Esophagus squamous epithelium (tissue), 5 donors: ENCODE measurements at regions not wholly inside any gene's neighbourhood (a gene's known extent, or its start where the extent isn't known, plus 50 kb on each side); places are given as distances from the start of the nearest gene placed in this dataset.
A peak's percentile ranks its signal among the peaks of the same experiment; 100 is the strongest.

ENCODE experiments used
- DNase-seq: peaks from one replicate; lab custom pipeline; 2025; lab: John Stamatoyannopoulos, UW
- H3K27ac ChIP-seq, 4 donors: fragments of 200-600 bp; sonication (generic); one replicate each; pipeline ENCODE4 v1.5.1; 2016 to 2019; ENCODE audit warnings: mild to moderate bottlenecking in 1 of 4
- H3K27me3 ChIP-seq, 4 donors: fragments of 200-600 bp; sonication (generic); 1 replicate in 3 of 4; 2 replicates in 1 of 4; pipeline versions ENCODE4 v1.5.1 to v1.6.0; 2017 to 2021; ENCODE audit warnings: antibody characterized with exemption in 1 of 4
- H3K36me3 ChIP-seq, 3 donors: fragments of 200-600 bp; sonication (generic); one replicate each; pipeline ENCODE4 v1.5.1; 2016 to 2019
- H3K4me1 ChIP-seq, 3 donors: fragments of 200-600 bp; sonication (generic); one replicate each; pipeline ENCODE4 v1.5.1; 2017 to 2019
- H3K4me3 ChIP-seq, 4 donors: fragments of 200-600 bp; sonication (generic); 1 replicate in 3 of 4; 2 replicates in 1 of 4; pipeline ENCODE4 v1.5.1; 2016 to 2019; ENCODE audit warnings: mild to moderate bottlenecking in 2 of 4, moderate library complexity in 1 of 4
- H3K9me3 ChIP-seq, 3 donors: fragments of 200-600 bp; sonication (generic); one replicate each; pipeline ENCODE4 v1.5.1; 2016 to 2019
- CTCF ChIP-seq, 6 experiments: fragments of 450-650 bp in 4 of 6; fragments of 200-600 bp in 2 of 6; sonication (generic) in 2 of 6; IDR thresholded peaks; one replicate each; pipeline ENCODE4 v1.5.1; 2016 to 2019; ENCODE audit warnings: antibody characterized with exemption in 6 of 6, mild to moderate bottlenecking in 4 of 6, moderate library complexity in 4 of 6
- POLR2A ChIP-seq, 4 donors: fragments of 450-650 bp; IDR thresholded peaks; one replicate each; pipeline ENCODE4 v1.6.1; 2017; ENCODE audit warnings: antibody characterized with exemption in 4 of 4, mild to moderate bottlenecking in 4 of 4, moderate library complexity in 3 of 4
- WGBS, 2 donors: methylation state at CpG; one replicate each; pipeline ENCODE4 v1.1.5; 2018; 5-methylcytosine and 5-hydroxymethylcytosine counted together
- intact Hi-C: fragments of 100-400 bp; cut with DNase I; formaldehyde crosslinking; loops from one replicate; pipeline ENCODE4 v1.15.0; 2022
- donor health status: DM: yes; HTN: yes; CAD: no.

- no peaks in the 10 kb centered on the region for H3K36me3 ChIP-seq
- no peaks in the 10 kb centered on the region for H3K9me3 ChIP-seq
- intact Hi-C loops, result no loop called here
- no CpG with 5 or more reads among the region's 27 CpGs for WGBS, 2 donors
- no peak overlapping the region for H3K27ac ChIP-seq
- DNase-seq, result no peak
- no peaks in the 10 kb centered on the region for H3K27me3 ChIP-seq
- TF ChIP-seq CTCF (IDR thresholded peaks at IDR 0.05) (no peak), POLR2A (IDR thresholded peaks at IDR 0.05) (no peak)
- H3K4me3 ChIP-seq, result no peak overlapping the region
- H3K4me1 ChIP-seq, result no peaks in the 10 kb centered on the region
Measured at GRCh38 chr9:80185112-80185738, 613.5 kb downstream of the TLE4 start.

DNA sequence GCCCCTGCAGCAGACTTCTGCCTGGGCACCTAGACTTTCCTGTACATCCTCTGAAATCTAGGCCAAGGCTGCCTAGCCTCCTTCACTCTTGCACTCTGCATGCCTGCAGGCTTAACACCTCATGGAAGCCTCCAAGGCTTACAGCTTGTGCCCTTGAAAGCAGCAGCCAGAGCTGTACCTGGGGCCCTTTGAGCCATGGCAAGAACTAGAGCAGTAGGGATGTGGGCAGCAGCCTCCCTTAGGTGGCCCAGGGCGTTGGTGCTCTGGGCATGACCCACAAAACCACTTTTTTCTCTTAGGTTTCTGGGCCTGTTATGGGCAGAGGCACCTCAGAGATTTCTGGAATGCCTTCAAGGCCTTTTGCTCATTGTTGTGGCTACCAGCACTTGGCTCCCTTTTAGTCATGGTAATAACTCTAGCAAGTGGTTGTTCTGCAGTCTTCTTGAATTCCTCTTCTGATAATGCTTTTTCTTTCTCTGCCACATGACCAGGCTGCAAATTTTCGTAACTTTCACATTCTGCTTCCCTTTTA lies 606.2 kb downstream of the TLE4 start:
- H3K4me1 ChIP-seq, result no peaks in the 10 kb centered on the region
- no peaks in the 10 kb centered on the region for H3K9me3 ChIP-seq
- no peaks in the 10 kb centered on the region for H3K27me3 ChIP-seq
- intact Hi-C loops, result no loop called here
- 54 to 83% methylated on average over 2 of the region's 2 CpGs for WGBS, 2 donors
- H3K36me3 ChIP-seq, result no peaks in the 10 kb centered on the region
- TF ChIP-seq POLR2A (IDR thresholded peaks at IDR 0.05) (no peak), CTCF (IDR thresholded peaks at IDR 0.05) (no peak)
- H3K27ac ChIP-seq, result no peak overlapping the region
- H3K4me3 ChIP-seq, result no peak overlapping the region
- DNase-seq, result no peak

DNA sequence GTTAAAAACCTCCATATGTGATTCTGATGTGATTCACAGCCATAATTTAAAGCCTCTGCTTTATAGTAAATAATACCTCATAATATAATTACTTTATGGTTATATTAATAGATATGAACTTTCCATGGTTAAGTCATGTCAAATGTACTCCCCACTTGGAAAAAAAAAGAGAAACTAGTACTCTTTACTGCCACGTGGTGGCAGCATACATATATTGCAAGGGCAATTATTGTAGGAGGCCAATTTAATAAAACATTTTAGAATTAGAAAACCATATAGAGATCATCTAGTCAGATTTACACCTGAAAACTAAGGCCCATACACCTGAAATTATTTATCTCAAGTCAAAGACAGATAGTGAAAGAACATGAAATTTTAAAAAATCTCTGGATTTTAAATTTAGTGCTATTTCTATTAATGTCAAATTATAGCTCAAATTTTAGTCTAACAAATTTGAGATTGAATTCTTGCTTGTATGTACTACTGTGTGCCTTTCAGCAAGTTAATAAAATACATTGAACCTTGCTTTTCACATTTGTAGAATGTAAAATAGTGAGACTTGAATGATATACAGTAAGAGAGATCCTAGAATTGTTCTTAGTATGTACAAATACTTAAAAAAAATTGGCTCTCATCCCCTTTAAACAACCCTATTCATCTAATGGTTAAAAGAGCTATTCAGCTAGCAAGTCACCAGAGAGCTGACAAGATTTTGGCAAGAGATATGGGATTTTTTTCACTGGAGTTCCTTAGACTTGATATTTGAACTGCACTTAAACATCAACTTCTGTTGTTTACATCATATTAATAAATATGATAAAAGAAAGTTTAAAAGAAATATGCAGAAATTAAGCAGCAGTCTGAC lies 603.8 kb downstream of the TLE4 start:
- Histone ChIP-seq H3K27me3 (no peaks in the 10 kb centered on the region), H3K36me3 (no peaks in the 10 kb centered on the region), H3K27ac (no peak overlapping the region), H3K4me3 (no peak overlapping the region), H3K9me3 (peaks cover 0 to 9% (median 0%) of the 10 kb centered on the region in 3 donors), H3K4me1 (no peaks in the 10 kb centered on the region)
- WGBS, 2 donors, result 0 to 3% methylated on average over 1 of the region's 1 CpG
- no peak for DNase-seq
- intact Hi-C loops, result no loop called here
- TF ChIP-seq CTCF (IDR thresholded peaks at IDR 0.05) (peak; percentile 46 to 75 (median 74)), POLR2A (IDR thresholded peaks at IDR 0.05) (no peak)

DNA sequence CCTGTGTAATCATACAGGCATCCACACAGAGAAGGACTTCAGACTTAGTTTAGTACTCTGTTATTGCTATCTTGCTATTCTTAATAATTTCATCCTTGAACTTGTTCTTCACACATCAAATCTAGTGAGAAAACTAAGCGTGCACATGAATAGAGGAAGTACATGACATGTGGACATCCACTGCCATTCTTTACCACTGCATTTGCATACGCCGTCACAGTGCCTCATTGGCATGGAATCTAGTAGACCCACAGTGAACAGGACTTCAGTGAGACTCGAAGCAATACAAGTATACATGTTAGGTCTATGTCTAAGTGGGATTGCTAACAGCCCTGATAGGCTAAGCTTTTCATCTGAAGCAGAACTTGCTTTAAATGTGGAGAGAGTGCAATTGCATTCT lies 592.1 kb downstream of the TLE4 start:
- Histone ChIP-seq H3K27ac (no peak overlapping the region), H3K9me3 (no peaks in the 10 kb centered on the region), H3K4me1 (no peaks in the 10 kb centered on the region), H3K4me3 (no peak overlapping the region), H3K36me3 (no peaks in the 10 kb centered on the region), H3K27me3 (no peaks in the 10 kb centered on the region)
- no peak for DNase-seq
- TF ChIP-seq CTCF (IDR thresholded peaks at IDR 0.05), result no peak
- TF ChIP-seq POLR2A (IDR thresholded peaks at IDR 0.05), result no peak
- 83 to 89% methylated on average over 4 of the region's 4 CpGs for WGBS, 2 donors
- intact Hi-C loops, result no loop called here
